Stimulated activated CD4-positive, alpha-beta T cell treated with anti-CD3 and anti-CD28 coated beads, Interleukin-12 subunit alpha, Interleukin-12 subunit beta, amount 100 ng/mL, for 4 hours (primary cell): ENCODE measurements at regions not wholly inside any gene's neighbourhood (a gene's known extent, or its start where the extent isn't known, plus 50 kb on each side); places are given as distances from the start of the nearest gene placed in this dataset.
"Not testable (repeated sequence)": the region's sequence is repeated elsewhere in the genome, so short reads cannot be mapped to it uniquely, and the experiment has no call there.

Experiments
- DNase-seq: peaks from one replicate; pipeline ENCODE4 v3.0.0-alpha.2; 2020

GRCh38 chr20:22924949-22925612 is 110.0 kb upstream of the SSTR4 start:
- no peak for DNase-seq

GRCh38 chr20:22925613-22925983 is 109.5 kb upstream of the SSTR4 start:
- no peak for DNase-seq

GRCh38 chr20:22927537-22927936 is 107.6 kb upstream of the SSTR4 start:
- DNase-seq = no peak

GRCh38 chr20:22928679-22929078 is 106.4 kb upstream of the SSTR4 start:
- DNase-seq = no peak

GRCh38 chr20:22929661-22930060 is 105.5 kb upstream of the SSTR4 start:
- no peak for DNase-seq

- DNase-seq = no peak
Measured at GRCh38 chr20:22931653-22932608, 103.2 kb upstream of the SSTR4 start.

GRCh38 chr20:22939181-22939580 is 95.9 kb upstream of the SSTR4 start:
- DNase-seq = no peak

- DNase-seq = no peak
Measured at GRCh38 chr20:22940350-22940749, 94.8 kb upstream of the SSTR4 start.

GRCh38 chr20:22941550-22941949 is 93.6 kb upstream of the SSTR4 start:
- no peak for DNase-seq

- no peak for DNase-seq
Measured at GRCh38 chr20:22942742-22943141, 92.4 kb upstream of the SSTR4 start.

GRCh38 chr20:22944062-22944461 is 91.0 kb upstream of the SSTR4 start:
- no peak for DNase-seq

- no peak for DNase-seq
Measured at GRCh38 chr20:22944936-22945335, 90.2 kb upstream of the SSTR4 start.

GRCh38 chr20:22946596-22946995 is 88.5 kb upstream of the SSTR4 start:
- no peak for DNase-seq

- no peak for DNase-seq
Measured at GRCh38 chr20:22949331-22950109, 85.6 kb upstream of the SSTR4 start.

- no peak for DNase-seq
Measured at GRCh38 chr20:22951966-22952365, 83.1 kb upstream of the SSTR4 start.

- no peak for DNase-seq
Measured at GRCh38 chr20:22954661-22955060, 80.5 kb upstream of the SSTR4 start.

GRCh38 chr20:22958390-22958789 is 76.7 kb upstream of the SSTR4 start:
- no peak for DNase-seq

GRCh38 chr20:22962567-22963439 is 72.3 kb upstream of the SSTR4 start:
- no peak for DNase-seq

GRCh38 chr20:22963581-22963980 is 71.5 kb upstream of the SSTR4 start:
- no peak for DNase-seq

GRCh38 chr20:22966787-22967464 is 68.2 kb upstream of the SSTR4 start:
- no peak for DNase-seq

GRCh38 chr20:22967706-22968105 is 67.4 kb upstream of the SSTR4 start:
- not testable (repeated sequence) for DNase-seq

- not testable (repeated sequence) for DNase-seq
Measured at GRCh38 chr20:22969031-22969430, 66.1 kb upstream of the SSTR4 start.
